Hepatocyte (in vitro differentiated cells): ENCODE measurements at regions not wholly inside any gene's neighbourhood (a gene's known extent, or its start where the extent isn't known, plus 50 kb on each side); places are given as distances from the start of the nearest gene placed in this dataset.

Source experiments
- DNase-seq: peaks from one replicate; pipeline ENCODE4 v3.0.0-alpha.2; 2016; ENCODE audit warnings: low spot score
- H2AFZ ChIP-seq: fragments of 200-600 bp; sonication (generic); 2 replicates; pipeline ENCODE4 v1.6.0; 2016; ENCODE audit warnings: antibody characterized with exemption, mild to moderate bottlenecking
- H3K27ac ChIP-seq: fragments of 200-600 bp; sonication (generic); 2 replicates; pipeline ENCODE4 v1.5.1; 2016; ENCODE audit warnings: mild to moderate bottlenecking
- H3K27me3 ChIP-seq: fragments of 200-600 bp; sonication (generic); 2 replicates; pipeline ENCODE4 v1.6.1; 2016
- H3K36me3 ChIP-seq: fragments of 200-600 bp; sonication (generic); replicated peaks from 2 replicates; pipeline ENCODE4 v1.5.1; 2016; ENCODE audit warnings: low read depth; ENCODE audit not compliant: insufficient read depth
- H3K4me1 ChIP-seq: fragments of 200-600 bp; sonication (generic); 2 replicates; pipeline ENCODE4 v1.5.1; 2016; ENCODE audit warnings: mild to moderate bottlenecking, moderate library complexity; ENCODE audit not compliant: insufficient read depth
- H3K4me2 ChIP-seq: fragments of 200-600 bp; sonication (generic); 2 replicates; pipeline ENCODE4 v1.6.0; 2016
- H3K4me3 ChIP-seq: fragments of 200-600 bp; sonication (generic); 2 replicates; pipeline ENCODE4 v1.5.1; 2016; ENCODE audit warnings: mild to moderate bottlenecking
- H3K79me2 ChIP-seq: fragments of 200-600 bp; sonication (generic); 2 replicates; pipeline ENCODE4 v1.6.0; 2017; ENCODE audit warnings: mild to moderate bottlenecking
- H3K9me2 ChIP-seq: fragments of 200-600 bp; sonication (generic); replicated peaks from 2 replicates; pipeline ENCODE4 v1.6.0; 2017; ENCODE audit warnings: mild to moderate bottlenecking; ENCODE audit not compliant: insufficient read depth
- H3K9me3 ChIP-seq: fragments of 200-600 bp; sonication (generic); 2 replicates; pipeline ENCODE4 v1.5.1; 2016; ENCODE audit warnings: low read depth, mild to moderate bottlenecking
- H4K20me1 ChIP-seq: fragments of 200-600 bp; sonication (generic); 2 replicates; pipeline ENCODE4 v1.6.0; 2016; ENCODE audit warnings: mild to moderate bottlenecking; ENCODE audit not compliant: insufficient read depth, poor library complexity, severe bottlenecking
- EZH2 ChIP-seq: fragments of 200-600 bp; sonication (generic); IDR thresholded peaks from 2 replicates; pipeline ENCODE4 v1.6.1; 2016; ENCODE audit warnings: antibody characterized with exemption, mild to moderate bottlenecking, borderline replicate concordance
- EZH2phosphoT487 ChIP-seq: fragments of 200-600 bp; sonication (generic); IDR thresholded peaks from one replicate; pipeline ENCODE4 v1.6.1; 2018; ENCODE audit warnings: antibody characterized with exemption, mild to moderate bottlenecking, low read depth, moderate library complexity; ENCODE audit not compliant: unreplicated experiment, severe bottlenecking
- WGBS: methylation state at CpG from one replicate; pipeline ENCODE4 v1.1.6; 2016; ENCODE audit warnings: low lambda C conversion rate; ENCODE audit errors: missing lambda C conversion rate; 5-methylcytosine and 5-hydroxymethylcytosine counted together
- TF ChIP-seq, protein P1 (sequence below): fragments of 200-600 bp; sonication (generic); IDR thresholded peaks from 2 replicates; pipeline ENCODE4 v1.5.1; 2016; ENCODE audit warnings: antibody characterized with exemption, mild to moderate bottlenecking; ENCODE audit not compliant: poor library complexity

DNA sequence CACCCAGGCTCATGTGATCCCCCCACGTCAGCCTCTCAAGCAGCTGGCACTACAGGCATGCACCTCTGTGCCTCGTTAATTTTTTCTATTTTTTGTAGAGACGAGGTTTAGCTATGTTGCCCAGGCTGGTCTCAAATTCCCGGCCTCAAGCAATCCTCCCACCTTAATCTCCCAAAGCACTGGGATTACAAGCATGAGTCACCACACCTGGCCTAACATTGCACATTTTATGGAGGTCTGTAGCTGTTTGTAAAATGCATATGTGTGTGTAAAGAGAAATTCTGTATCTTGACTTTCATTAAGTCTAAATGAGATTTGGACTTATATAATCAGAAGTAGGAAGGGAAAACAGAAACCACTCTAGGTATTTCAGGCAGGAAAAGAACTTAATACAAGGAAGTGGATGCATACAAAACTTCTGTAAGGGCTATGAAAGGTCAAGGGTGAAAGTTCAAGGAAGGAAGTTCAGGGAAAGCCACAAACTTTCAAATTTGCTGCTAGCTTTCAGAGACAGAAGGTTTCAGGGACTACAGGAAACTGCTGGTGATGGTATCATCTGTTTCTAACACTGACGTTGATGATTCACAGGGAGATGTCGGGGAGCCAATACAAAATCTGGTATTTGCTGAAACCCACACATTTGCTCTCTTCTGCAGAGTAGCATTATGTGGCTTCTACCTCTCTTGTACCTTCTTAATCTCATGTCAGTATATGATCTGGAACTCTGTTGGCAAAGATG, 209.4 kb downstream of the PIK3R1 start:
- Histone ChIP-seq H3K4me3 (no peak overlapping the region), H3K27ac (peak overlapping the region; percentile 87), H3K4me1 (peaks cover 35% of the 10 kb centered on the region), H2AFZ (no peak overlapping the region), H3K4me2 (no peak overlapping the region), H3K79me2 (no peaks in the 10 kb centered on the region), H3K36me3 (no peaks in the 10 kb centered on the region), H3K27me3 (no peaks in the 10 kb centered on the region), H4K20me1 (no peaks in the 10 kb centered on the region), H3K9me3 (no peaks in the 10 kb centered on the region), H3K9me2 (no peaks in the 10 kb centered on the region)
- no peak for TF ChIP-seq EZH2
- TF ChIP-seq, protein P1, sequence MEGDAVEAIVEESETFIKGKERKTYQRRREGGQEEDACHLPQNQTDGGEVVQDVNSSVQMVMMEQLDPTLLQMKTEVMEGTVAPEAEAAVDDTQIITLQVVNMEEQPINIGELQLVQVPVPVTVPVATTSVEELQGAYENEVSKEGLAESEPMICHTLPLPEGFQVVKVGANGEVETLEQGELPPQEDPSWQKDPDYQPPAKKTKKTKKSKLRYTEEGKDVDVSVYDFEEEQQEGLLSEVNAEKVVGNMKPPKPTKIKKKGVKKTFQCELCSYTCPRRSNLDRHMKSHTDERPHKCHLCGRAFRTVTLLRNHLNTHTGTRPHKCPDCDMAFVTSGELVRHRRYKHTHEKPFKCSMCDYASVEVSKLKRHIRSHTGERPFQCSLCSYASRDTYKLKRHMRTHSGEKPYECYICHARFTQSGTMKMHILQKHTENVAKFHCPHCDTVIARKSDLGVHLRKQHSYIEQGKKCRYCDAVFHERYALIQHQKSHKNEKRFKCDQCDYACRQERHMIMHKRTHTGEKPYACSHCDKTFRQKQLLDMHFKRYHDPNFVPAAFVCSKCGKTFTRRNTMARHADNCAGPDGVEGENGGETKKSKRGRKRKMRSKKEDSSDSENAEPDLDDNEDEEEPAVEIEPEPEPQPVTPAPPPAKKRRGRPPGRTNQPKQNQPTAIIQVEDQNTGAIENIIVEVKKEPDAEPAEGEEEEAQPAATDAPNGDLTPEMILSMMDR: no peak
- no peak for TF ChIP-seq EZH2phosphoT487
- no peak for DNase-seq
- WGBS: 38% methylated on average over 6 of the region's 6 CpGs

DNA sequence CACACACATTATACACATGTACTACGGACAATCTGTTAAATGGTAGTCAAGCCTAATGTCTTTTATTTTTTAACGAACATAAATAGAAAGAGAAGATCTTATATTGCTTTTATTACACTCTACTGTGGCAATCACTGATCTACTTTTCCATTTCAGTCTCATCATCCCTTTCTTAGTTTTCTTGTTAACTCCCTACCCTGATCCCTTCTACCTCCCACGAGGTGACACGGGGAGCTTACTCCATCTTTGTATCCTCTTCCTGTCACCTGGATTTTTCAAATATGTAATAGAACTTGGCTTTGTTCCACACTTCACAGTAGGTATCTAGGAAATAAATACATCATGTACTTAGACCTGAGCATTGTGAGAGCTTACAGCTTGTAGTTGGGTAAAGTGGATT, 211.0 kb downstream of the PIK3R1 start:
- H3K27me3 ChIP-seq: no peaks in the 10 kb centered on the region
- H3K27ac ChIP-seq: no peak overlapping the region
- H2AFZ ChIP-seq: no peak overlapping the region
- H3K9me2 ChIP-seq: no peaks in the 10 kb centered on the region
- no peak overlapping the region for H3K4me2 ChIP-seq
- H3K9me3 ChIP-seq: no peaks in the 10 kb centered on the region
- H4K20me1 ChIP-seq: no peaks in the 10 kb centered on the region
- 92% methylated on average over 4 of the region's 4 CpGs for WGBS
- DNase-seq: no peak
- H3K4me1 ChIP-seq: peaks cover 27% of the 10 kb centered on the region
- TF ChIP-seq, protein P1: no peak
- TF ChIP-seq EZH2phosphoT487 (no peak), EZH2 (no peak)
- H3K79me2 ChIP-seq: no peaks in the 10 kb centered on the region
- no peak overlapping the region for H3K4me3 ChIP-seq
- no peaks in the 10 kb centered on the region for H3K36me3 ChIP-seq

DNA sequence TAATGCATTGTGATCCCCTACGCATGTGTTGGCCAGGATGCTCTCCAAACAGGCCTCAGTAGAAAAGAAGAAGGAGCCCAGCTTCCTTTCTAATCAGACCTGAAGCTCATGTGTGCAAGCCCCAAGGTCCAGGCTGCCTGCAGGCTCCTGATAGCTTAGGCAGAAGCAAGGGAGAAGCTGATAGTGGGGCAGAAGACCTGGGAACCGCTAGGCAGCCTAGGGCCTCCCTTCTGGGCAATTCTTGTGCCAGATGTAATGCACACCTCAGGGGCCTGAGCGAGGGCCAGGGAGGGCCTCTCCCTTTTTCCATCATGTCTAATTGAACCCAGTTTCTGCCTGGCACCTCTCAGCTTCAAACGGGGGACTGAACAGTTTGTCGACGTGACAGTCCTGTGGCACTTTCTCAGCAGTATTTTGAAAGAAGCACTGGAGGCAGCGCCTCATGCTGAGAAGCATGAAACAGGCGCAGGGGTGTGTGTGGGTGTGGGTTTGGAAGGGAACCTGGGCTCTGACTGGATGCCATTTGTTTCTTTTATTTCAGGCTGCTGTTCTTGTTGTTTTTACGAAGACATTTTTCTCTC, 212.8 kb downstream of the PIK3R1 start:
- Histone ChIP-seq H3K79me2 (no peaks in the 10 kb centered on the region), H3K36me3 (no peaks in the 10 kb centered on the region), H3K4me2 (no peak overlapping the region), H2AFZ (no peak overlapping the region), H3K4me1 (peaks cover 21% of the 10 kb centered on the region), H3K4me3 (no peak overlapping the region), H4K20me1 (no peaks in the 10 kb centered on the region), H3K9me2 (no peaks in the 10 kb centered on the region), H3K27me3 (no peaks in the 10 kb centered on the region), H3K27ac (no peak overlapping the region), H3K9me3 (no peaks in the 10 kb centered on the region)
- TF ChIP-seq, protein P1: no peak
- TF ChIP-seq EZH2 (no peak), EZH2phosphoT487 (no peak)
- DNase-seq: no peak
- WGBS: 85% methylated on average over 9 of the region's 9 CpGs
